ENCODE measurements at regions not wholly inside any gene's neighbourhood (a gene's known extent, or its start where the extent isn't known, plus 50 kb on each side); places are given as distances from the start of the nearest gene placed in this dataset.

DNA sequence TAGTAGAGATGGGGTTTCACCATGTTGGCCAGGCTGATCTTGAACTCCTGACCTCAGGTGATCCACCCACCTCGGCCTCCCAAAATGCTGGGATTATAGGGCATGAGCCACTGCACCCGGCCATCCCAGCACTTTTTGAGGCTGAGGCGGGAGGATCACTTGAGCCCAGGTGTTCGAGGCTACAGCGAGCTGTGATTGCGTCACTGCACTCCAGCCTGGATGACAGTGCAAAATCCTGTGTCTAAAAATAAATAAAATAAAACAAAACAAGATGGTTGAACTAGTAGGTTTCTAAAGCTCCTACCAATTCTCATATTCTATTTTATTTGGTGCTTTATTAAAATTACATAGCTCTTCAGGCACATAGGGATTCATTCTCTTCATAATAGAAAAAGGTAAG lies 890.3 kb upstream of the AUTS2 start:
- TF ChIP-seq EZH2 (IDR thresholded peaks at IDR 0.05), result no peak
- TF ChIP-seq FOXP2 (optimal IDR thresholded peaks at IDR 0.05; ENCODE audit: control extremely low read depth, extremely low read length, insufficient read depth), result no peak
